Stimulated activated CD8-positive, alpha-beta memory T cell treated with anti-CD3 and anti-CD28 coated beads, Interleukin-12 subunit alpha, Interleukin-12 subunit beta, amount 100 ng/mL, for 4 hours (primary cell): ENCODE measurements at regions not wholly inside any gene's neighbourhood (a gene's known extent, or its start where the extent isn't known, plus 50 kb on each side); places are given as distances from the start of the nearest gene placed in this dataset.

Experiments
- DNase-seq: peaks from one replicate; pipeline ENCODE4 v3.0.0-alpha.2; 2020; ENCODE audit warnings: low read depth

DNA sequence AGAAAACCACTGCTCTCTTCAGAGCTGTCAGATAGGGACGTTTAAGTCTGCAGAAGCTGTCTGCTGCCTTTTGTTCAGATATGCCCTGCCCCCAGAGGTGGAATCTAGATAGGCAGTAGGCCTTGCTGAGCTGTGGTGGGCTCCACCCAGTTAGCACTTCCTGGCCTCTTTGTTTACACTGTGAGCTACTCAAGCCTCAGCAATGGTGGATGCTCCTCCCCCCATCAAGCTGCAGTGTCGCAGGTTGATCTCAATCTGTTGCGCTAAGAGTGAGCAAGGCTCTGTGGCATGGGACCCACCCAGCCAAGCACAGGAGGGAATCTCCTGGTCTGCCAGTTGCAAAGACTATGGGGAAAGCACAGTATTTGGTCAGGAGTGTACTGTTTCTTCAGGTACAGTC is 59.2 kb upstream of the ZNF641 start:
- DNase-seq = peak; percentile 8

DNA sequence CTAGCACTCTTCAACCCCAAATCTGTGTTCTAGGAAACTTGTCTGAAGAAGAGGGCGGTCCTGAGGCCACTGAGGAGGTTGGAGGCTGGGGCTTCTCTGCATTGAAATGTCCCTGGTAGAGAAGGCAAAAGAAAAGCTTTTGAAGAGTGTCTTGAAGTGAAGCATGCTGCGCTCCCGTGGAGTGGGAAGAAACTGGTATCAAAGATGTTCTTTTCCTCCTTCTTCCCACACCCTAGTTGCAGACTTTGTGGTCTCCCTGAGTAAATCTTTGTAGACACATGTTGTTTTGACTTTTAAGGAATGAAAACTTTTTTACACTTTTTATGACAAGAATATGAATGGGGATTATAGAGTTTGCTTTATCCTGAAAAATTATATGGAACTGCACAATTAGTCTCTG is 59.0 kb upstream of the ANP32D start:
- no peak for DNase-seq

DNA sequence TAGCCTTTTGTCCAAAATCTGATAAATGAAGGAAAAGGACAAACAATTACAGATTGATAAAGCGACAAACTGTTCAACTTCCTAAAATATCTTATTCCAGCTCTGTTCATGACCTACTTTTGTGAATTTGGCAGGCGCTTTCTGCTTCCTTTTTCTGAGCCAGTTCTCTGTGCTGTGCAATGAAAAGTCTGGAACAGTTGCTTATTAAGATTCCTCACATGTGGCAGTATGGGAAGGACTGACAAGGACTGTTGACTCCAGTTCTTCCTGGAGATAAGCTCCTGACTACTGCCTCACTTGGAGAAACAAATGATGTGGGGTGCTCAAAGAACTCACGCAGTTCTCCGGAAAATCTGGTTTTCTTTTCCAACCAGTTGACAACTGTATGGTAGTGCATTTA is 58.3 kb upstream of the ANP32D start:
- no peak for DNase-seq

DNA sequence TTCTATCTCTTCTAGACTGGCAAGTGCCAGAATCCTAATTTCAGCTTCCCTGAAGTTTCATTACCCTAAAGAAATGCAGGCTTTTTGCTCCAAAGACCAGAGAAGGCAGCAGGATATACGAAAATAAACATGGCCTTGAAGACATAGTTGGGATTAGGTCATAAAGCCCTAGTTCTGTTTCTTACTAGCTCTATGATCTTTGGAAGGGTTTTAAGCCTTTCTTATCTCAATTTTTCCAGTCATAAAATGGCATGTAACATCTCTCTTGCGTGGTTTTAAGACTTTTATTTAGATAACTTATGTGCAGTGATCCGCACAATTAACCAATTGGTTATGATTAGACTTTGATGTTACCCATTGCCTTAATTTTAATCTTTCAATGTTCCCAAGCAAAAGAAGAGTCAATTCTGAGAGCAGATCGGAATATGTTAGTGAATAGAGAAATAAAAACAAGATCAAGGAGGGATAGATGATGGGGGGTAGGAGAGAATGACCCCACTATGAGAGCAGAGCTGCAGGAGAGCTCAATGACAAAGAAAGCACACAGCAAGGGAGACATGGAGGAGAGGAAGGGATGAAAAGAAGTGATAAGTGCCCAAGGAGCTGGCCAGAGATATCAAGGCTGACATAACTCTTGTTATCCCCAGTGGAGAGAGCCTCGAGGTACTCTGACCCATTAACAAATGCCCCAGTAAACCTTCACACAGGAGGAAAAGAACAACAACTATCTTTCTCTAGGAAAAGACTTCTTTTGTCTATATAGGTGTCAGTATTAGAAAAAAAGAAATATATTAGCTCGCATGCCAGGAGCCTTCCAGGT is 53.0 kb upstream of the ANP32D start:
- DNase-seq = no peak

DNA sequence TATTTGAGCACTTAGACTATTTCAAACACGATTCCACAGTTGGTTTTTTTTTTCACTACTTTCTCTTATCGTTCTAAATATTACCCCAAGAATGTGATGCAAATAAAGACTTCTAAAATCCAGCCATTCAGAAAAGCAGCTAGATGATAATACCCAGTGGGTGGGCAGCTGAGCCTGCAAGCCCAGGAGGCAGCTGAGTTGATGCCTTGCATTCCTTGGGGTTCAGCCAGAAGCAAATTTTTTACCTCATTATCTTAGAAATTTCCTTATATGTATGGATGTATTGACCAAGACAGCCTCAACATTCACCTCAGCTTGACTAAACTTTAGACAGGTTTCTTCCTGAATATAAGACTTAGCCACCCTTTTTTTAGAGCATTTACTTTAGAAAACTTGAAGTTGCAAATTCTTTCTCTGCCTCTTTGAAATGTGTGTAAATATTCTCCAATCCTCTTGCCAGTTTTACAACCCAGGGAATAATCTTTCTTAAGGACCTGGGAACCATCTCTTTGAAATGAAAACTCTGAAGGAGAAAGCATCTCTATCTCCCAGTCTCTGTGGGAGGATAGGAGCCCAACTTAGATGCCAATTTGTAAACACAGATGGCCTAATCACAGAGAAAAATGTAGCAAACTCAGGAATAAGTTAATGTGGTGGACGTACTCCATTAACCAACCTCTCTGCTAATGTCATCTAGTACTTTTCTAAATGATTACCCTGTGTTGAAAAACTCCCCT is 52.2 kb upstream of the ANP32D start:
- no peak for DNase-seq

DNA sequence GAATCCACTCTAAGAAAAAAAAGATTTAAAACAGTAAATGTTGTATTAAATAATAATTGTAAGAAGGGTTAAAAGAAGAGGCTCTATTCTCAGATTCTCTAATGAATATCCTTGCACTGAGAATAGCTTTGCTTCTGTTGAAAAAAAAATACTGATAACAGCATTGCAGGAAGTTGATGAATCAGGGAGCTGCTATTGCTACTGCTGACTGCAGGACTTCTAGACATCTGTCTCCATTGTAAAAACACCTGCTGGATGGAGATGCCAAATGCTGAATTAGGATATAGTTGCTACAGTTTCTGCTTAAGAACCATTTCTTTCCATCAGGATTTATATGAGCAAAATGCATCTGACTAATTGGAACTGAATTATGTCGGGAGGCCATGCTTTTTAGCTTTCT is 50.3 kb upstream of the ANP32D start:
- DNase-seq = no peak
